ENCODE measurements at regions not wholly inside any gene's neighbourhood (a gene's known extent, or its start where the extent isn't known, plus 50 kb on each side); places are given as distances from the start of the nearest gene placed in this dataset.

GRCh38 chr12:45626965-45627364 lies 102.5 kb upstream of the ARID2 start:
- TF ChIP-seq, protein P1, sequence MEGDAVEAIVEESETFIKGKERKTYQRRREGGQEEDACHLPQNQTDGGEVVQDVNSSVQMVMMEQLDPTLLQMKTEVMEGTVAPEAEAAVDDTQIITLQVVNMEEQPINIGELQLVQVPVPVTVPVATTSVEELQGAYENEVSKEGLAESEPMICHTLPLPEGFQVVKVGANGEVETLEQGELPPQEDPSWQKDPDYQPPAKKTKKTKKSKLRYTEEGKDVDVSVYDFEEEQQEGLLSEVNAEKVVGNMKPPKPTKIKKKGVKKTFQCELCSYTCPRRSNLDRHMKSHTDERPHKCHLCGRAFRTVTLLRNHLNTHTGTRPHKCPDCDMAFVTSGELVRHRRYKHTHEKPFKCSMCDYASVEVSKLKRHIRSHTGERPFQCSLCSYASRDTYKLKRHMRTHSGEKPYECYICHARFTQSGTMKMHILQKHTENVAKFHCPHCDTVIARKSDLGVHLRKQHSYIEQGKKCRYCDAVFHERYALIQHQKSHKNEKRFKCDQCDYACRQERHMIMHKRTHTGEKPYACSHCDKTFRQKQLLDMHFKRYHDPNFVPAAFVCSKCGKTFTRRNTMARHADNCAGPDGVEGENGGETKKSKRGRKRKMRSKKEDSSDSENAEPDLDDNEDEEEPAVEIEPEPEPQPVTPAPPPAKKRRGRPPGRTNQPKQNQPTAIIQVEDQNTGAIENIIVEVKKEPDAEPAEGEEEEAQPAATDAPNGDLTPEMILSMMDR (conservative IDR thresholded peaks at IDR 0.05): no peak
- no peak for TF ChIP-seq ZFX (IDR thresholded peaks at IDR 0.05)
